PC-3 (cell line): ENCODE measurements at regions not wholly inside any gene's neighbourhood (a gene's known extent, or its start where the extent isn't known, plus 50 kb on each side); places are given as distances from the start of the nearest gene placed in this dataset.

Experiments
- ATAC-seq: fragments of 200-7000 bp; cut with Tn5 transposase; 2 replicates; pipeline ENCODE4 v1.9.1; 2020; ENCODE audit warnings: mild to moderate bottlenecking, moderate library complexity
- BruUV-seq: library from RNA; stranded (reverse); fragments of 400-500 nt; replicated peaks from 2 replicates; lab custom pipeline; 2021; lab: Mats Ljungman, UMichigan
- CTCF ChIA-PET: fragments of 300-600 bp; sonication (Branson Sonifier 250); formaldehyde crosslinking; loops from one replicate; lab custom pipeline; 2022; ENCODE audit warnings: antibody characterized with exemption; lab: Charles Lee
- POLR2A ChIA-PET: fragments of 300-600 bp; sonication (Branson Sonifier 250); formaldehyde crosslinking; loops from one replicate; lab custom pipeline; 2022; ENCODE audit warnings: antibody characterized with exemption; ENCODE audit not compliant: unreplicated experiment; lab: Charles Lee
- DNase-seq: peaks from one replicate; pipeline ENCODE4 v3.0.0-alpha.2; 2015
- H2AFZ ChIP-seq: fragments of 300-600 bp; sonication (generic); 2 replicates; pipeline ENCODE4 v1.6.0; 2016; ENCODE audit warnings: antibody characterized with exemption, low read length
- H3F3A ChIP-seq: fragments of 300-600 bp; sonication (generic); one replicate; pipeline ENCODE4 v1.6.0; 2017; ENCODE audit warnings: antibody characterized with exemption, low read length, control low read depth, mild to moderate bottlenecking; ENCODE audit not compliant: unreplicated experiment
- H3K27ac ChIP-seq: fragments of 300-600 bp; sonication (generic); 2 replicates; pipeline ENCODE4 v1.5.1; 2016; ENCODE audit warnings: mild to moderate bottlenecking, low read length
- H3K27me3 ChIP-seq: fragments of 300-600 bp; sonication (generic); 2 replicates; pipeline ENCODE4 v1.6.1; 2016; ENCODE audit warnings: low read length, mixed read lengths
- H3K36me3 ChIP-seq: fragments of 300-600 bp; sonication (generic); 2 replicates; pipeline ENCODE4 v1.6.1; 2016; ENCODE audit warnings: low read depth, mixed run types, low read length, mixed read lengths
- H3K4me1 ChIP-seq: fragments of 300-600 bp; sonication (generic); 2 replicates; pipeline ENCODE4 v1.5.1; 2016; ENCODE audit warnings: low read length; ENCODE audit not compliant: insufficient read depth
- H3K4me2 ChIP-seq: fragments of 300-600 bp; sonication (generic); 2 replicates; pipeline ENCODE4 v1.6.0; 2016; ENCODE audit warnings: low read length
- H3K4me3 ChIP-seq: fragments of 300-600 bp; sonication (generic); 2 replicates; pipeline ENCODE4 v1.5.1; 2016; ENCODE audit warnings: mild to moderate bottlenecking, low read length, mixed read lengths
- H3K79me2 ChIP-seq: fragments of 300-600 bp; sonication (generic); 2 replicates; pipeline ENCODE4 v1.6.1; 2017; ENCODE audit warnings: low read length, mixed read lengths
- H3K9ac ChIP-seq: fragments of 300-600 bp; sonication (generic); 2 replicates; pipeline ENCODE4 v1.6.0; 2016; ENCODE audit warnings: mild to moderate bottlenecking, low read length
- H3K9me2 ChIP-seq: fragments of 300-600 bp; sonication (generic); replicated peaks from 2 replicates; pipeline ENCODE4 v1.6.1; 2016; ENCODE audit warnings: mixed run types, low read length, mixed read lengths
- H3K9me3 ChIP-seq: fragments of 300-600 bp; sonication (generic); 2 replicates; pipeline ENCODE4 v1.6.1; 2016; ENCODE audit warnings: low read length, mixed read lengths
- H4K20me1 ChIP-seq: fragments of 300-600 bp; sonication (generic); 2 replicates; pipeline ENCODE4 v1.6.1; 2016; ENCODE audit warnings: low read length, mixed read lengths
- CTCF ChIP-seq: fragments of 300-600 bp; sonication (generic); conservative IDR thresholded peaks from 2 replicates; pipeline ENCODE4 v1.5.1; 2017; ENCODE audit warnings: antibody characterized with exemption, low read depth, mild to moderate bottlenecking, low read length
- EZH2 ChIP-seq: fragments of 300-600 bp; sonication (generic); IDR thresholded peaks from one replicate; pipeline ENCODE4 v1.6.1; 2017; ENCODE audit warnings: antibody characterized with exemption, mild to moderate bottlenecking, low read length; ENCODE audit not compliant: unreplicated experiment
- EZH2phosphoT487 ChIP-seq: fragments of 300-600 bp; sonication (generic); IDR thresholded peaks from 2 replicates; pipeline ENCODE4 v1.6.1; 2018; ENCODE audit warnings: mild to moderate bottlenecking, antibody characterized with exemption, low read length, borderline replicate concordance
- intact Hi-C: fragments of 100-400 bp; cut with micrococcal nuclease; formaldehyde crosslinking; loops from 2 replicates; pipeline ENCODE4 v1.9.0; 2023

- no peak for TF ChIP-seq EZH2phosphoT487
- TF ChIP-seq CTCF: no peak
- TF ChIP-seq EZH2: no peak
- H3K27me3 ChIP-seq: no peaks in the 10 kb centered on the region
- H3K9me3 ChIP-seq: no peaks in the 10 kb centered on the region
- no peaks in the 10 kb centered on the region for H3K4me1 ChIP-seq
- CTCF ChIA-PET: no interaction called here
- H3K36me3 ChIP-seq: no peaks in the 10 kb centered on the region
- H2AFZ ChIP-seq: no peak overlapping the region
- no peak overlapping the region for H3K4me2 ChIP-seq
- H3K9me2 ChIP-seq: no peaks in the 10 kb centered on the region
- no peaks in the 10 kb centered on the region for H3F3A ChIP-seq
- POLR2A ChIA-PET: no interaction called here
- no TSS peak for BruUV-seq
- no peak overlapping the region for H3K27ac ChIP-seq
- H3K4me3 ChIP-seq: no peak overlapping the region
- no peaks in the 10 kb centered on the region for H3K79me2 ChIP-seq
- DNase-seq (no peak), ATAC-seq (no peak)
- H3K9ac ChIP-seq: no peak overlapping the region
- no peaks in the 10 kb centered on the region for H4K20me1 ChIP-seq
- intact Hi-C loops: no loop called here
Observed at GRCh38 chr5:156128026-156128425, 198.9 kb upstream of the SGCD start.

DNA sequence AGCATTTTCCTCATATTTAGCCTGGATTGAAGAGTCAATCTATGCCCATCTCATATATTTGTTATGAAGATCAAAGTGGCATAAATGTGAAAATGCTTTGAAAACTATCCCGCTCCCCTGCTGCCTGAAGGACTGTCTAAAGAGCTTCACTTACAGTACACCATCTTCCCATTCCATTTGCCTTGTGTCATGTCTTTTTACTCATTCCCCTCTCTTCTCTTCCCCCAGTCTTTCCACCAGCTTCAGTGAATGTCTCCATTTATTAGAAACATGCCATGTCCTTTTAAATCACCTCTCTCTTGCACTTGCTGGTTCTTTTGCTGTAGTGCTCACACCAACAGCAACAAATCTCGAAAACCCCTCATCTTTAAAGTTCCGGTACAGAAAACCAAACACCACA lies 192.7 kb upstream of the SGCD start:
- Histone ChIP-seq H3K27me3 (no peaks in the 10 kb centered on the region), H3K4me2 (no peak overlapping the region), H3K4me1 (no peaks in the 10 kb centered on the region), H2AFZ (no peak overlapping the region), H3K27ac (no peak overlapping the region), H4K20me1 (no peaks in the 10 kb centered on the region), H3K9me3 (no peaks in the 10 kb centered on the region), H3F3A (no peaks in the 10 kb centered on the region), H3K9ac (no peak overlapping the region), H3K79me2 (no peaks in the 10 kb centered on the region), H3K4me3 (no peak overlapping the region), H3K36me3 (no peaks in the 10 kb centered on the region), H3K9me2 (no peaks in the 10 kb centered on the region)
- ATAC-seq (no peak), DNase-seq (no peak)
- intact Hi-C loops: no loop called here
- POLR2A ChIA-PET: no interaction called here
- no TSS peak for BruUV-seq
- TF ChIP-seq CTCF (no peak), EZH2phosphoT487 (no peak), EZH2 (no peak)
- CTCF ChIA-PET: no interaction called here

GRCh38 chr5:156135531-156135930 lies 191.4 kb upstream of the SGCD start:
- ChIA-PET POLR2A (no interaction called here), CTCF (interaction anchor here (0.6 kb wide), 1 partner anchor 1665 kb away, joined by 3 read pairs; no protein-coding TSS in a partner anchor)
- H3K9me3 ChIP-seq: no peaks in the 10 kb centered on the region
- H3K9me2 ChIP-seq: no peaks in the 10 kb centered on the region
- H3K27me3 ChIP-seq: no peaks in the 10 kb centered on the region
- BruUV-seq: no TSS peak
- no peaks in the 10 kb centered on the region for H3K79me2 ChIP-seq
- H3K27ac ChIP-seq: no peak overlapping the region
- H3K4me1 ChIP-seq: no peaks in the 10 kb centered on the region
- no peak for DNase-seq
- no peaks in the 10 kb centered on the region for H4K20me1 ChIP-seq
- no peaks in the 10 kb centered on the region for H3F3A ChIP-seq
- no peak overlapping the region for H3K4me2 ChIP-seq
- H3K9ac ChIP-seq: no peak overlapping the region
- intact Hi-C loops: no loop called here
- TF ChIP-seq EZH2: no peak
- TF ChIP-seq CTCF: no peak
- TF ChIP-seq EZH2phosphoT487: no peak
- ATAC-seq: no peak
- no peak overlapping the region for H3K4me3 ChIP-seq
- no peak overlapping the region for H2AFZ ChIP-seq
- no peaks in the 10 kb centered on the region for H3K36me3 ChIP-seq
